GM12891 (cell line): ENCODE measurements at regions not wholly inside any gene's neighbourhood (a gene's known extent, or its start where the extent isn't known, plus 50 kb on each side); places are given as distances from the start of the nearest gene placed in this dataset.
A peak's percentile ranks its signal among the peaks of the same experiment; 100 is the strongest.

Source experiments
- DNase-seq: peaks from one replicate; pipeline ENCODE4 v3.0.0; 2011; ENCODE audit warnings: low spot score; ENCODE audit not compliant: insufficient read length
- FAIRE-seq: peaks from 2 replicates; lab custom pipeline; 2011; peaks lifted over from hg19 to GRCh38; lab: Jason Lieb, UNC
- PAX5 ChIP-seq: IDR thresholded peaks from 2 replicates; pipeline ENCODE4 v1.6.1; 2011; ENCODE audit warnings: low read length, moderate library complexity, mild to moderate bottlenecking; ENCODE audit not compliant: insufficient read depth, severe bottlenecking
- POLR2A ChIP-seq: IDR thresholded peaks from 2 replicates; pipeline ENCODE4 v1.6.1; 2011; ENCODE audit warnings: low read depth, low read length, control low read depth
- POLR2AphosphoS5 ChIP-seq: IDR thresholded peaks from 2 replicates; pipeline ENCODE4 v1.6.1; 2011; ENCODE audit warnings: low read depth, low read length, control low read depth
- POU2F2 ChIP-seq: IDR thresholded peaks from 2 replicates; pipeline ENCODE4 v1.6.1; 2011; ENCODE audit warnings: low read depth, mild to moderate bottlenecking, control low read depth, low read length, moderate library complexity
- SPI1 ChIP-seq: IDR thresholded peaks from 2 replicates; pipeline ENCODE4 v1.6.1; 2011; ENCODE audit warnings: low read depth, low read length, control low read depth
- TAF1 ChIP-seq: IDR thresholded peaks from 2 replicates; pipeline ENCODE4 v1.6.1; 2011; ENCODE audit warnings: low read depth, low read length, control low read depth

DNA sequence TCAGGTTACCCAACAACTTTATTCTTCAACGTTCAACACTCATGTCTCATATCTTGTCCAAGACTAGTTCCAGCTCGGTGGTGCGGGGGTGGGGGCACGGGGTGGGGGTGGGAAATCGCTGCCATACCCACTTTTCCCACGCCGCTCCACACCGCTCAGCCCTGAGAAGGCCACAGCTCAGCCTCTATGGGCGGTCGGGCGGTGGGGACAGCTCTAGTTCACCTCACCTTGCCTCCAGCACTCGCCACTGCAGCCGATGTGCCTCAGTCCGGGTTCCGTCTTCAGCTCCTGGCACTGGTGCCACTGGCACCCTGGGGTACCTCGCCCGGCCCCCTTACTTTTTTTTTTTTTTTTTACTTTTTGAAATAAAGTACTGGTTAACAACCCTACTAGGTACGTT is 522.2 kb downstream of the PCDH19 start:
- DNase-seq, result no peak
- FAIRE-seq, result no peak
- TF ChIP-seq SPI1 (no peak), PAX5 (no peak), POLR2A (no peak), POLR2AphosphoS5 (no peak), POU2F2 (no peak), TAF1 (no peak)

- no peak for TF ChIP-seq POLR2AphosphoS5
- no peak for TF ChIP-seq PAX5
- TF ChIP-seq POLR2A, result no peak
- TF ChIP-seq TAF1, result no peak
- TF ChIP-seq SPI1, result no peak
- no peak for TF ChIP-seq POU2F2
- FAIRE-seq (no peak), DNase-seq (no peak)
These were observed 552.6 kb downstream of the PCDH19 start for GRCh38 chrX:99857455-99857854.

GRCh38 chrX:99833821-99834220 is 576.3 kb downstream of the PCDH19 start:
- TF ChIP-seq POLR2A (no peak), SPI1 (no peak), POLR2AphosphoS5 (no peak), PAX5 (no peak), TAF1 (no peak), POU2F2 (no peak)
- DNase-seq (no peak), FAIRE-seq (no peak)

DNA sequence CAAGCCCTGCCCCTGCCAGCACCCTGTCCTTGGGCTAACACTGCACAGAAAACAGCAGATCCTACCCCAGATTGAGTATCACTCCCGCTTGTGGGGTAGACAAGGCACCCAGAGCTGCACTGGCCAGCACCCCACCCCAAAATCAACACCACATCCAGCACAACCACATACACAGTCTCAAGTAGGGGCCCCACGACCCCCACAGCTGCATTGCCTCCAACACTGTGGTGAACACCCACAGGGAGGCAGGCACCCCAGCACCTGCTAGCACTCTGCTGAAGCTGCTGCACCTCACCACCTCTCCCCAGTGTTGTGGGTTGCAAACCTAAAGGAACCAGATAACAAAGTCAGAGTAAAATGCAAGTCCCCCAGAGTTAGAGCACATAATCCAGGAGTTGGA is 589.9 kb downstream of the PCDH19 start:
- DNase-seq, result no peak
- FAIRE-seq, result no peak
- TF ChIP-seq POU2F2 (no peak), TAF1 (no peak), PAX5 (no peak), SPI1 (no peak), POLR2AphosphoS5 (no peak), POLR2A (no peak)

GRCh38 chrX:99800016-99800415 is 610.1 kb downstream of the PCDH19 start:
- TF ChIP-seq POU2F2 (no peak), POLR2AphosphoS5 (no peak), TAF1 (no peak), POLR2A (no peak), PAX5 (no peak), SPI1 (no peak)
- FAIRE-seq, result no peak
- DNase-seq, result no peak

GRCh38 chrX:99798936-99799335 is 611.1 kb downstream of the PCDH19 start:
- no peak for FAIRE-seq
- TF ChIP-seq POLR2AphosphoS5, result no peak
- no peak for TF ChIP-seq PAX5
- TF ChIP-seq POU2F2, result no peak
- TF ChIP-seq SPI1, result no peak
- no peak for TF ChIP-seq TAF1
- no peak for TF ChIP-seq POLR2A
- DNase-seq, result no peak

DNA sequence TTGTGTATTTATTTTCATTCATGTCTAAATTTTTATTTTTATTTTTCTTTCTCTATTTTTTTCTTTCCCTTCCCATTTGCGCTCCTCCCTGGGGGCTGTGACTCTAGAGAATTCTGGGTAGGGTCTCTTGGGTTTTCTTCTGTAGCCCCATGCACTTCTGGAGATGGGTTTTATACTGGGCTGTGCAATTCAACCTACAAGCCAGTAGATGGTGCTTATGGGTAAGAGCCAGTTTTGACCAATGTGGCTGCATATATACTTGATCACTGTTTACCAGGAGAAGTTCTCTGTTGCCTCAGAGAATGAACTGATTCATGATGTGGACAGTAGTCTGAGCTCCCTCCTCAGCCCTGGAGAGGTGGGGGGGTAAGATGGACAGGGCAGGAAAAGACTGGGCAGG is 614.6 kb downstream of the PCDH19 start:
- DNase-seq, result no peak
- TF ChIP-seq POU2F2 (no peak), POLR2A (no peak), PAX5 (no peak), POLR2AphosphoS5 (no peak), TAF1 (no peak), SPI1 (no peak)
- peak; percentile 71 for FAIRE-seq

- no peak for TF ChIP-seq TAF1
- TF ChIP-seq PAX5, result no peak
- TF ChIP-seq SPI1, result no peak
- TF ChIP-seq POLR2A, result no peak
- TF ChIP-seq POLR2AphosphoS5, result no peak
- TF ChIP-seq POU2F2, result no peak
- DNase-seq (no peak), FAIRE-seq (no peak)
These were observed 627.5 kb downstream of the PCDH19 start for GRCh38 chrX:99782516-99783040.

DNA sequence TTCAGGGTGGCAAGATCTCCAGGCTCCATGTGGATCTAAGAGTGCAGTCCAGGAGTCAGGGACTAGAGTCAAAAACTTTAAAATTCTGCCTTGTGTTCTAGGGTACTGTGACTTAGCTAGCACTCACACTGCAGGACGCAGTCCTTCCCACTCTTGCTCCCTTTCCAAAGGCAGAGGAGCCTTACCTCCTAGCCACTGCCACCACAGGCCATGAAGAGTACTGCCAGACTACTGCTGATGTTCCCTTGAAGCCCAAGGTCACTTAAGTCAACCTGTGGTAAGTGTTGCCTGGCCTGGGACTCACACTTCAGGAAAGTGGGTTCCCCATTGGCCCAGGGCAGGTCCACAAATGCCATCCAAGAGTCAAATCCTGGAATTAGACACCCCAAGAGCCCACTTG is 632.2 kb downstream of the PCDH19 start:
- no peak for FAIRE-seq
- no peak for TF ChIP-seq PAX5
- TF ChIP-seq POLR2A, result no peak
- no peak for TF ChIP-seq SPI1
- no peak for TF ChIP-seq POLR2AphosphoS5
- no peak for TF ChIP-seq POU2F2
- TF ChIP-seq TAF1, result no peak
- no peak for DNase-seq

GRCh38 chrX:99761731-99762130 is 648.3 kb downstream of the PCDH19 start:
- FAIRE-seq (no peak), DNase-seq (no peak)
- TF ChIP-seq POU2F2 (no peak), SPI1 (no peak), PAX5 (no peak), POLR2AphosphoS5 (no peak), TAF1 (no peak), POLR2A (no peak)

DNA sequence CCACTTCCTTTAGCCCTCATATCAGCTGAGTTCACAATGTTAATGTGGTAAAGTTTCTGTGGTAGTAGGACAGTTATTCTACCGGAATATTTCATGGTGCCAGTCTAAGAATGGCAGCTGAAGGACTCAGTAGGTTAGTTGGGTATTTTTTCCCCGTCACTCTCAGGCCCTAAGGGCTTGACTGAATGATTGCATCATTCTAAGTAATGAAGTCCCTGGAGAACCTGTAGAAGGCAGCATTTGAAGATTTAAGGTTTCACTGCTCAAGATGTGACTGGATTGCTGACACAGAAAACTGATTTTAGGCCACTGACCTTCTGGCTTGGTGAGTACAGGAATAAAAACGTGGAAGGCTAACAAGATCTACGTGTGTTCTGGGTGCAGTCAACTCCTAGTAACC is 657.3 kb downstream of the PCDH19 start:
- DNase-seq (no peak), FAIRE-seq (no peak)
- TF ChIP-seq POLR2AphosphoS5, result no peak
- TF ChIP-seq SPI1, result no peak
- TF ChIP-seq TAF1, result no peak
- TF ChIP-seq PAX5, result no peak
- TF ChIP-seq POU2F2, result no peak
- no peak for TF ChIP-seq POLR2A
